ENCODE measurements at regions not wholly inside any gene's neighbourhood (a gene's known extent, or its start where the extent isn't known, plus 50 kb on each side); places are given as distances from the start of the nearest gene placed in this dataset.

- 60 to 84% methylated on average over 3 of the region's 3 CpGs for WGBS, 2 donors
- Histone ChIP-seq H3K36me3 (ENCODE audit: low read depth, missing control alignments) (no peaks in the 10 kb centered on the region), H3K4me1 (no peaks in the 10 kb centered on the region), H3K27ac (no peak overlapping the region), H3K27me3 (no peaks in the 10 kb centered on the region), H3K9me3 (no peaks in the 10 kb centered on the region), H3K4me3 (no peak overlapping the region)
- no peak for DNase-seq
- intact Hi-C loops (cut with DNase I; ENCODE audit: low total_unique reads), result no loop called here
- TF ChIP-seq, protein P1, sequence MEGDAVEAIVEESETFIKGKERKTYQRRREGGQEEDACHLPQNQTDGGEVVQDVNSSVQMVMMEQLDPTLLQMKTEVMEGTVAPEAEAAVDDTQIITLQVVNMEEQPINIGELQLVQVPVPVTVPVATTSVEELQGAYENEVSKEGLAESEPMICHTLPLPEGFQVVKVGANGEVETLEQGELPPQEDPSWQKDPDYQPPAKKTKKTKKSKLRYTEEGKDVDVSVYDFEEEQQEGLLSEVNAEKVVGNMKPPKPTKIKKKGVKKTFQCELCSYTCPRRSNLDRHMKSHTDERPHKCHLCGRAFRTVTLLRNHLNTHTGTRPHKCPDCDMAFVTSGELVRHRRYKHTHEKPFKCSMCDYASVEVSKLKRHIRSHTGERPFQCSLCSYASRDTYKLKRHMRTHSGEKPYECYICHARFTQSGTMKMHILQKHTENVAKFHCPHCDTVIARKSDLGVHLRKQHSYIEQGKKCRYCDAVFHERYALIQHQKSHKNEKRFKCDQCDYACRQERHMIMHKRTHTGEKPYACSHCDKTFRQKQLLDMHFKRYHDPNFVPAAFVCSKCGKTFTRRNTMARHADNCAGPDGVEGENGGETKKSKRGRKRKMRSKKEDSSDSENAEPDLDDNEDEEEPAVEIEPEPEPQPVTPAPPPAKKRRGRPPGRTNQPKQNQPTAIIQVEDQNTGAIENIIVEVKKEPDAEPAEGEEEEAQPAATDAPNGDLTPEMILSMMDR (IDR thresholded peaks at IDR 0.05), result no peak
- no peak for TF ChIP-seq POLR2A (IDR thresholded peaks at IDR 0.05)
These were observed 937.1 kb upstream of the GRIA3 start for GRCh38 chrX:122246937-122247336.

- Histone ChIP-seq H3K4me3 (no peak overlapping the region), H3K4me1 (no peaks in the 10 kb centered on the region), H3K9me3 (no peaks in the 10 kb centered on the region), H3K36me3 (ENCODE audit: low read depth, missing control alignments) (no peaks in the 10 kb centered on the region), H3K27me3 (no peaks in the 10 kb centered on the region), H3K27ac (no peak overlapping the region)
- DNase-seq, result no peak
- no peak for TF ChIP-seq POLR2A (IDR thresholded peaks at IDR 0.05)
- TF ChIP-seq, protein P1 (IDR thresholded peaks at IDR 0.05), result no peak
- intact Hi-C loops (cut with DNase I; ENCODE audit: low total_unique reads), result no loop called here
These were observed 935.4 kb upstream of the GRIA3 start for GRCh38 chrX:122248681-122249080.

- H3K36me3 ChIP-seq (ENCODE audit: low read depth, missing control alignments), result no peaks in the 10 kb centered on the region
- intact Hi-C loops (cut with DNase I; ENCODE audit: low total_unique reads), result no loop called here
- 56 to 87% methylated on average over 5 of the region's 5 CpGs for WGBS, 2 donors
These were observed 931.6 kb upstream of the GRIA3 start for GRCh38 chrX:122252454-122252853.

DNA sequence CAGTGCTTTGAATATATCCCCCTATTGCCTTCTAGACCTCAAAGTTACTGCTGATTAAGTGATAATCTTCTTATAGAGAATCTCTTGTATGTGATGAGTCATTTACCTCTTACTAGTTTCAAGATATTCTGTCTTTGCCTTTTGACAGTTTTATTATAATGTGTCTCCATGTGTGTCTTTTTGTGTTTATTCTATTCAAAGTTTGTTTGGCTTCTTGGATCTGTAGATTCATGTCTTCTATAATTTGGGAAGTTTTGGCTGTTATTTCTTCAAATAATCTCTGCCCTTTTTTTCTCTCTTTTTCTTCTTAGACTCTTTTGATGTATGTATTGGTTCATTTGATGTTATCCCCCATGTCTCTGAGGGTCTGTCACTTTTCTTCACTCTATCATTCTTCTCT is 915.7 kb upstream of the GRIA3 start:
- Histone ChIP-seq H3K4me3 (no peak overlapping the region), H3K27ac (no peak overlapping the region), H3K4me1 (no peaks in the 10 kb centered on the region), H3K36me3 (ENCODE audit: low read depth, missing control alignments) (no peaks in the 10 kb centered on the region), H3K9me3 (no peaks in the 10 kb centered on the region), H3K27me3 (no peaks in the 10 kb centered on the region)
- intact Hi-C loops (cut with DNase I; ENCODE audit: low total_unique reads), result no loop called here
- TF ChIP-seq POLR2A (IDR thresholded peaks at IDR 0.05), result no peak
- TF ChIP-seq, protein P1 (IDR thresholded peaks at IDR 0.05), result no peak
- DNase-seq, result no peak

More at GRCh38 chrX:122252454-122252853, 931.6 kb upstream of the GRIA3 start:
- no peak for DNase-seq
- Histone ChIP-seq H3K27ac (no peak overlapping the region), H3K27me3 (no peaks in the 10 kb centered on the region), H3K4me3 (no peak overlapping the region), H3K9me3 (no peaks in the 10 kb centered on the region), H3K4me1 (no peaks in the 10 kb centered on the region)
- TF ChIP-seq POLR2A (IDR thresholded peaks at IDR 0.05), result no peak

GRCh38 chrX:122269243-122269781 is 914.8 kb upstream of the GRIA3 start:
- Histone ChIP-seq H3K9me3 (no peaks in the 10 kb centered on the region), H3K4me3 (no peak overlapping the region), H3K27me3 (no peaks in the 10 kb centered on the region), H3K4me1 (no peaks in the 10 kb centered on the region), H3K36me3 (ENCODE audit: low read depth, missing control alignments) (no peaks in the 10 kb centered on the region), H3K27ac (no peak overlapping the region)
- intact Hi-C loops (cut with DNase I; ENCODE audit: low total_unique reads), result no loop called here
- TF ChIP-seq, protein P1 (IDR thresholded peaks at IDR 0.05), result no peak
- no peak for TF ChIP-seq POLR2A (IDR thresholded peaks at IDR 0.05)
- DNase-seq, result no peak

Data from testis (tissue), 2 donors.